Skeletal muscle satellite cell (primary cell): ENCODE measurements at regions not wholly inside any gene's neighbourhood (a gene's known extent, or its start where the extent isn't known, plus 50 kb on each side); places are given as distances from the start of the nearest gene placed in this dataset.

Experiments used
- H3K27me3 ChIP-seq: 2 replicates; pipeline ENCODE4 v1.7.0; 2013; ENCODE audit warnings: low read length; ENCODE audit not compliant: control insufficient read depth, insufficient read depth
- H3K36me3 ChIP-seq: 2 replicates; pipeline ENCODE4 v1.7.0; 2013; ENCODE audit warnings: mild to moderate bottlenecking, control low read depth, low read length; ENCODE audit not compliant: insufficient read depth
- H3K4me1 ChIP-seq: 2 replicates; pipeline ENCODE4 v1.7.0; 2013; ENCODE audit warnings: low read length; ENCODE audit not compliant: control insufficient read depth, insufficient read depth
- H3K4me2 ChIP-seq: 2 replicates; pipeline ENCODE4 v1.7.0; 2013; ENCODE audit warnings: mild to moderate bottlenecking, low read length
- H3K4me3 ChIP-seq: 2 replicates; pipeline ENCODE4 v1.7.0; 2013; ENCODE audit warnings: low read length
- H3K9ac ChIP-seq: 2 replicates; pipeline ENCODE4 v1.7.0; 2013; ENCODE audit warnings: mild to moderate bottlenecking, low read depth, low read length, moderate library complexity
- H3K9me3 ChIP-seq: replicated peaks from 2 replicates; pipeline ENCODE4 v1.7.0; 2013; ENCODE audit warnings: mild to moderate bottlenecking, control low read depth, low read length

DNA sequence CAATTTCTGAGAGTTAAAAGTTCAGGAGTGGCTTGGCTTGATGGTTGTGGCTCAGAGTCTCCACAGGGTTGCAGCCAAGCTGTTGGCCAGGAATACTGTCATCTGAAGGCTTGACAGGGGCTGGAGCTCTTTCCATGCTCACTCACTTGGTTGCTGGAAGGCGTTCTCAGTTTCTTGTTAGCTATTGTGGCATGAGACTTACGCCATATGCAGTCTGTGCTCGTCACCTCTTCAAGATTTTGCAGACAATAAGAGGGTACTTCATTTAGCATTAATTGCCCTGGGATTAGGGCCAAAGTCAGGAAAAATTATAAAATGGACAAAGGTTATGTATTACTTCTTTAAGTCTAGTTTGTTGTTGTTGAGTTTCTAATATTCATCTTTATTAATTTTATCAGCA, 380.6 kb upstream of the MAP3K7 start:
- no peaks in the 10 kb centered on the region for H3K36me3 ChIP-seq
- H3K27me3 ChIP-seq: no peaks in the 10 kb centered on the region
- no peak overlapping the region for H3K4me2 ChIP-seq
- H3K4me3 ChIP-seq: no peak overlapping the region
- H3K9me3 ChIP-seq: no peaks in the 10 kb centered on the region
- no peaks in the 10 kb centered on the region for H3K4me1 ChIP-seq
- H3K9ac ChIP-seq: no peak overlapping the region

DNA sequence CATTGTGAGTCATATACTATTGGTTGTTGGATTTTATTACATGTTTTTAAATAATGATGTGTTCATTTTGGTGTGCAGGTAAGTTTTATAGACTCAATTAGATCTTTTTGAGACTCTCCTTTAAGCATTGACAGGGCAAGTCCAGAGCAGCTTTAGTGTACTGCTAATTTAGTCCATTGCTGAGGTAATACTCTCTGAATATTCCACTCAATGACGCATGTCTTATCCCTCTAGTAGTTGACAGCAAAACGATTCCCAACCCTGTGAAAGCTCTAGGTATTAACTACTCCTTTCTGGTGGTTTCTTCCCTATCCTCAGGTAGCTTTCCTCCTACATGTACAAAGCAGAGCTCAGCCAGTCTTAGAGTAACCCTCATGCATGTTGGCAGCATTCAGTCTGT, 373.5 kb upstream of the MAP3K7 start:
- Histone ChIP-seq H3K4me2 (no peak overlapping the region), H3K36me3 (no peaks in the 10 kb centered on the region), H3K9me3 (no peaks in the 10 kb centered on the region), H3K9ac (no peak overlapping the region), H3K27me3 (no peaks in the 10 kb centered on the region), H3K4me3 (no peak overlapping the region), H3K4me1 (no peaks in the 10 kb centered on the region)

DNA sequence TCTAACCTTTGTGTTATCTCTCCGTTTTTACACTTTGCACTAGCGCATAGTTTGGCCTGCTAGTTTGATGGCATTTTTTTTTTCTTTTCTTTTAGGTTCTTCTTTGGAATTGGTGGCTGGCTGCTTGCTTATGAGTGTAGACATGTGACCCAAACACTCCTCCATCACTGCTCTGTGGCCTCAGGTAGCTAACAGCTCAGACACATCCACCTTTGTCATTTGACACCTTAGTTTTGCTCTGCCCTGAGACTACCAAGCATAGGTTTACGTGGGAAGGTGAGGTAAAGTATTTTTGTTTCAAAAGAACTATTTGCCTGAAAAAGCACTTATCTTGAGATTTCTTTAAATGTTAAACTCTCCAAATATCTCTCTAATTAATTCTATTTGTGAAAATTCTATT, 368.4 kb upstream of the MAP3K7 start:
- no peak overlapping the region for H3K4me2 ChIP-seq

DNA sequence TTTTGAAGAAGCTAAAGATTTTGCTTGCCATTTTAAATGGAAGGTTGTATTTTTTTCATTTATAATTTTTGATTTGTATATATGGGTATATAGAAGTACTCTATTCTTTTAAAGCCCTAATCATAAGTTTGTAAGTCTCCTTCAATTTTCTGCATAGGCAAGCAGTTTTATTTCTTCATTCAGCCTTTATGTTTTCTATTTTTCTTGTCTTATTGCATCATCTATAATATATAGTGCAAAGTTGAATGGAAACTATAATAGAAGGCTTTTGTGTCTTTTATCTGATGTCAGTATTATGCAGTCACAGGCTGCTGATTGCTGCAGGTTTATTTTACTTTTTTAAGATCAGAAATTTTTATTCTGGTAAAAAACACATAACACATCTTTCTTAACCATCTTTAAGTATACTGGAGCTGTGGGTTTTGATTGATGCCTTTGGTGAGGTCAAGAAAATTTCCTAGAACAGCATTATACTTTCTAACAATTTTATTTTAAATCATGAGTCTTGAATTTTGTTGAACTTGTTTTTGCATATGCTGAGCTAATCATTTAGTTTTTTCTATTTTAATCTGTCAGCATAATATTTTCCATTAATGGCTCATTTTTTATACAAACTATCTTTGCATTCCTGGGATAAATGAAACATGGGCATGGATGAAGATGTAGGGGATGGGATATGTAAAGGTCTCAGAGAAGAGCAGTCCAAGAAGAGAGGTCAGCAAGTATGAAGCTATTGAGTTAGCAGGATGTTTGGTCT, 366.7 kb upstream of the MAP3K7 start:
- Histone ChIP-seq H3K4me3 (no peak overlapping the region), H3K4me2 (no peak overlapping the region), H3K36me3 (no peaks in the 10 kb centered on the region), H3K27me3 (no peaks in the 10 kb centered on the region), H3K9me3 (no peaks in the 10 kb centered on the region), H3K4me1 (no peaks in the 10 kb centered on the region), H3K9ac (no peak overlapping the region)

More for the DNA sequence above, 368.4 kb upstream of the MAP3K7 start:
- Histone ChIP-seq H3K4me3 (no peak overlapping the region), H3K36me3 (no peaks in the 10 kb centered on the region), H3K4me1 (no peaks in the 10 kb centered on the region), H3K9ac (no peak overlapping the region), H3K27me3 (no peaks in the 10 kb centered on the region), H3K9me3 (no peaks in the 10 kb centered on the region)

DNA sequence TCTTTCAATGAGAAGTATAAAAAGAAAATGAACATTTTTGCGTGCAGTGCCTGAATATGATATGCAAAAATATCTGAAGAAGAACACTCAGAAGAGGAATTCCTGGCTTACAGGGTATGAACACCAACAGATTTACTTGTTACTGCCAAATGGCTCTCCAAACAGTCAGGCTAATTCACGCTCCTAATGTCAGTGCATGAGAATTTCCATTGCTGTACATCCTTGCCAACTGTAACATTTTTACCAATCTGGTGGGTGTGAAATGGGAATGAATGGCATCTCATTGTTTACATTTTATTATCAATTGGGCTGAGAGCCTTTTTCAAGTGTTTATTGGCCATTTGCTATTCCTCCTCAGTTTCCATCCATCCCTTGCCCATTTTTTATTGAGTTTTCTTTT, 365.3 kb upstream of the MAP3K7 start:
- Histone ChIP-seq H3K27me3 (no peaks in the 10 kb centered on the region), H3K4me3 (no peak overlapping the region), H3K36me3 (no peaks in the 10 kb centered on the region), H3K4me2 (no peak overlapping the region), H3K4me1 (no peaks in the 10 kb centered on the region), H3K9me3 (no peaks in the 10 kb centered on the region), H3K9ac (no peak overlapping the region)

DNA sequence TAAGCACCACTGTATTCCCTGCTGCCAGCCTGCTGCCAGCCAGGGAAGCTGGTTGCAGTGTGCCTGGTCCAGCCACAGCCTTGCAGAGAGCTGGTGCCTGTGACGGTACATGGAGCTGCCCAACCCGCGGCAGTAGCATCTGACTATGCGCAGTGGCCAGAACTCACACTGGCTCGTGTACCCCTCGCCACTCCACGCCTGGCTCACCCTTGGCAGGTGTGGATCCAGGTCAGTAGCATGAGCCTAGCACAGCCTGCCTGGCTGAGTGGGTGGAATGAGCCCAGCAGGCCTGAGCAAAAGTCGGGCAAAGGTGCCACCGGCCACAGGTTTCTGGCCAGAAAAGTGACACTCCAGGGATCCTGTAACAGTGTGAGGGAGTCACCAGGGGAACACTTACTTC, 361.7 kb upstream of the MAP3K7 start:
- Histone ChIP-seq H3K27me3 (no peaks in the 10 kb centered on the region), H3K36me3 (no peaks in the 10 kb centered on the region), H3K9me3 (no peaks in the 10 kb centered on the region), H3K4me1 (no peaks in the 10 kb centered on the region), H3K4me3 (no peak overlapping the region), H3K4me2 (no peak overlapping the region), H3K9ac (no peak overlapping the region)

DNA sequence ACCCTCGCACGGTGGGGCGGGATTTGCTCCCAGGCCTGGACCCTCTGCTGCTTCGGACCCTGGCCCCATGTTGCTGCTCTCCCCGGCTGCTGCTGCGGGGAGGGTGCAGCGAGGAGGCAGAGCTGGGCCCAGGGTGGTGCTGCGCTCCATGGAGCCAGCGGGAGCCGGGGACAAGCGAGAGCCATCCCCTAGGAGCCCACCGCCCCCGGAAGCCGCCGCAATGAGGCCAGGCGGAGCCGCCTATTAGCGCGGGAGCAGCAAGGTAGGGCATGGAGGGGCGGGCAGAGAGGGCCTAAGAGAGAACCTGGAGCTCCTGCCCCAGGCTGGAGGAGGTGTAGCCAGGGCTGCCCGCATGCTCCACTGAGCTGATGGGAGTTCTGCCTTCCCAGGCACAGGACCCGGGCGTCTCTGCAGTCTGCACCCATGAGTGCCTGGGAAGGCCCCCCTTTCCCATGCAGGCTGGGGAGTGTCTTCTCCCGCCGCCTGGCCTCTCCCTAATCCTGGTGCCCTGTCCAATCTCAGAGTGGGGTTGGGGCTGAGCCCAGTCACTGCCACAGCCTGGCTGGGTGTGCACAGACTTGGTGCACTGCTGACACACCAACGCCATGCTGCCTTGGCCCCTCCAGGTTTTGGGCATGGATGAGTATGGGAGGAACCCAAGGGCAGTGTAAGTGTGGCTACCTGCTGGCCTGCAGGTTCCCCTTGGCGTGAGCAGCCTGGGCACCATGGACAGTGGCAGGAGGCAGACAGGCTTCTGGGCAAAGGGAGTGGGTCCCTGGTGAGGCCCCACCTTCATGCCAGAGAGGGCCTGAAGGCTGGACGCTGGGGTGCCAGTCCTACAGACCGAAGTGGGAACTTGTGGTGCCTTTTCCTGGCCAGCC, 360.6 kb upstream of the MAP3K7 start:
- Histone ChIP-seq H3K4me3 (no peak overlapping the region), H3K9me3 (no peaks in the 10 kb centered on the region), H3K4me2 (no peak overlapping the region), H3K27me3 (no peaks in the 10 kb centered on the region), H3K36me3 (no peaks in the 10 kb centered on the region), H3K9ac (no peak overlapping the region), H3K4me1 (no peaks in the 10 kb centered on the region)

DNA sequence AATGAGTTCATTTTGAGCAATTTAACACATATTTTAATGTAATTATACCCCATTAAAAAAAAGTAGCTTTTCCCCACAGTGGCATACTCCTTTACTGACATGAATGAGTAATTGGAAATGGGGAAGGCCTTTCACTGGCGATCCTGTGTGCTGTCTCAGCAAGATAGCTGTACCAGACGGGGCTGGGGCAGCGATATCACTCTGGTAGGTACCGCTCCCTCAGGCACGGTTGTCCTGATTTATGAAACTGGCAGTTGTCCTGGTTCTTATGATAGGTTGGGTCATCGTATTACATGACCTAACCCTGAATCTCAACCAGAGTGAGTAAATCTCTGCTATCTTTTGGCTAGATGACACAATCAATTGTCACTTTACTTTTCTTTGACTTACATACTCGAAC, 355.0 kb upstream of the MAP3K7 start:
- H3K4me1 ChIP-seq: no peaks in the 10 kb centered on the region
- H3K27me3 ChIP-seq: peaks cover 2% of the 10 kb centered on the region
- H3K36me3 ChIP-seq: no peaks in the 10 kb centered on the region
- no peaks in the 10 kb centered on the region for H3K9me3 ChIP-seq
- no peak overlapping the region for H3K4me2 ChIP-seq
- H3K9ac ChIP-seq: no peak overlapping the region
- H3K4me3 ChIP-seq: no peak overlapping the region

DNA sequence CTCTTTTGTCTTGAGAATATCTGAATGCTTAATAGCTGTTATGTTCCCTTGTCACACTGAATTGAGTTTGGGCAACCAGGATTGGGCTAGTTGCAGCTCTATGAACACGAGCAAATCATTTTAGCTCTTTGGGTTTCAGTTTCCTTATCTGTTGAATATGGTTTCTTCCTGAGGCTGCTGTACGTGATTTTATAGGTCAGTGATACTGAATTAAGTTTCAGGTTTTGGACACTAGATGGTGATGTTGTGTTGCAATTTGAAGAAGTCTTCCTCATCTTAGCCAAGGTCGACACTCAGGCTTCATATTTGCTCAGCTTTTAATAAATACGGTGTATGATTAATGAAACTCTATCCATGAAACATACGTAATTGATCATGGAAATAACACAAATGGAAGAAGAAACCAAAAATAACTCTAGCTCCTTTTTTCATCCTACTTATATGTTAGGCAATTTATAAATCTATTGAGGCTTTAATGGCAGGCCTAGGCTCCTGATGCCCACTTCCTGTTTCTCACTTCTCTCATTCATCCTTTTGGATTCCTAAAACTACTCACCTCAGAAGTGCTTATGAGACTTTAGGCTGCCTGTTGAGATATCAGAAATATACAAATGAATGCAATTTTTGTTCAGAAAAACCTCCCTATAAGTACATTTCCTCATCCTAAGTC, 354.1 kb upstream of the MAP3K7 start:
- Histone ChIP-seq H3K27me3 (peaks cover 4% of the 10 kb centered on the region), H3K4me2 (peak overlapping the region; percentile 49), H3K36me3 (no peaks in the 10 kb centered on the region), H3K9ac (no peak overlapping the region), H3K4me1 (no peaks in the 10 kb centered on the region), H3K9me3 (no peaks in the 10 kb centered on the region), H3K4me3 (no peak overlapping the region)

DNA sequence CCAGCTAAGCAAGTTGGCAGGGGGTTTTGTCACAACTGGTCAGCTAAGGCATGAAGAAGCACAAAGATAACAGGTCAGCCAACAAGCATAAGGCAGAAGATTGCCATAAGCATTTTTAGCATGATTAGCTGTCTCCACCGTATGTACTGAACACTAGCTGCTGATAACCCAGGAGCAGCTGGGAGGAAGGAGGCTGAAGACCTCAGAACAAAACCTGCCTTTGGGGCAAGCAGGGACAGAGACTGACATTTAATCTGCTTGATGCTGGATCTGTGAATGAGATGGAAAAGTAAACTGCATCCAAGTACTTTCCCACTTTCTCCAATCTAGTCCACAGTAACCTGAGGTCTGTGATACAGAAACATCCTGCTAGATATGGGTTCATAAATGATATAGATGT, 353.0 kb upstream of the MAP3K7 start:
- peaks cover 4% of the 10 kb centered on the region for H3K27me3 ChIP-seq
- no peak overlapping the region for H3K9ac ChIP-seq
- H3K36me3 ChIP-seq: no peaks in the 10 kb centered on the region

DNA sequence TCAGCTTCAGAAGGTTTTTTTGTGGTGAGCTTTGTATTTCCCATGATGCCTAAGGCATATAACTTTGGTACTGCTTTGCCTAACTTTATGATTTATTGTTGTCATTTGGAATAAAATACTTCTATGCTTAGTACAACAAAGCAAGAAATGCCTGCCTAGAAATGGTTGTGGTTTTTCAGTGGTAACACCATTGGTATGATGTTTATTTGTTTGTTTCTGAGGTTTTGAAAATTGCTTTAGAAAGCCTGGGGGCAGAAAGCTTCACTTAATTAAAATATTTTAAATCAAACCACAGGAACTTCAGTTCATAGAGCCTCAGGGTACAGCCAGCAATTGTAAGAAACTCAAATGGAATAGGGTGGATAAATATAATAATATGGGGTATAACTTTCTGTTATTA, 351.2 kb upstream of the MAP3K7 start:
- Histone ChIP-seq H3K4me1 (no peaks in the 10 kb centered on the region), H3K9ac (no peak overlapping the region), H3K9me3 (no peaks in the 10 kb centered on the region), H3K27me3 (peaks cover 4% of the 10 kb centered on the region), H3K4me3 (no peak overlapping the region), H3K4me2 (no peak overlapping the region), H3K36me3 (no peaks in the 10 kb centered on the region)

More for the DNA sequence above, 353.0 kb upstream of the MAP3K7 start:
- H3K4me1 ChIP-seq: no peaks in the 10 kb centered on the region
- H3K4me3 ChIP-seq: no peak overlapping the region
- H3K4me2 ChIP-seq: no peak overlapping the region
- no peaks in the 10 kb centered on the region for H3K9me3 ChIP-seq
